Heart left ventricle (tissue), 16 donors: ENCODE measurements at regions not wholly inside any gene's neighbourhood (a gene's known extent, or its start where the extent isn't known, plus 50 kb on each side); places are given as distances from the start of the nearest gene placed in this dataset.

ENCODE experiments used
- ATAC-seq, 4 donors: fragments of 200-7000 bp; cut with Tn5 transposase; one replicate each; pipeline ENCODE4 v1.9.1; 2020 to 2022; ENCODE audit warnings: moderate library complexity in 4 of 4, mild to moderate bottlenecking in 3 of 4, moderate number of reproducible peaks in 1 of 4
- DNase-seq, 5 donors: peaks; one replicate each; pipeline ENCODE4 v3.0.0-alpha.2; 2020
- H3K27ac ChIP-seq, 12 donors: fragments of 200-600 bp; sonication (generic) in 4 of 12; one replicate each; pipeline versions ENCODE4 v1.5.0 to v1.8.0; 2016 to 2022; ENCODE audit warnings: mild to moderate bottlenecking in 2 of 12
- H3K27me3 ChIP-seq, 9 donors: fragments of 200-600 bp; sonication (generic) in 2 of 9; one replicate each; pipeline versions ENCODE4 v1.5.1 to v1.8.0; 2016 to 2022; ENCODE audit warnings: mild to moderate bottlenecking in 3 of 9
- H3K36me3 ChIP-seq, 9 donors: fragments of 200-600 bp; sonication (generic) in 2 of 9; one replicate each; pipeline versions ENCODE4 v1.5.0 to v1.8.0; 2018 to 2022; ENCODE audit warnings: mild to moderate bottlenecking in 2 of 9
- H3K4me1 ChIP-seq, 12 donors: fragments of 200-600 bp; sonication (generic) in 4 of 12; one replicate each; pipeline versions ENCODE4 v1.5.0 to v1.8.0; 2016 to 2022; ENCODE audit warnings: mild to moderate bottlenecking in 3 of 12
- H3K4me3 ChIP-seq, 12 donors: fragments of 200-600 bp; sonication (generic) in 4 of 12; one replicate each; pipeline versions ENCODE4 v1.5.0 to v1.8.0; 2017 to 2022; ENCODE audit warnings: mild to moderate bottlenecking in 9 of 12, moderate library complexity in 4 of 12
- H3K9me3 ChIP-seq, 12 donors: fragments of 200-600 bp; sonication (generic) in 4 of 12; one replicate each; pipeline versions ENCODE4 v1.5.0 to v1.8.0; 2016 to 2022; ENCODE audit warnings: mild to moderate bottlenecking in 1 of 12
- POLR2A ChIP-seq, 2 donors: fragments of 450-650 bp; IDR thresholded peaks; one replicate each; pipeline ENCODE4 v1.6.1; 2017; ENCODE audit warnings: antibody characterized with exemption in 2 of 2, mild to moderate bottlenecking in 2 of 2, moderate library complexity in 2 of 2
- WGBS, 4 donors: extraction: QIAGEN DNeasy Blood & Tissue Kit in 2 of 4; methylation state at CpG; one replicate each; pipeline versions ENCODE4 v1.1.5 to v1.1.7; 2013 to 2018; 5-methylcytosine and 5-hydroxymethylcytosine counted together
- intact Hi-C, 10 donors: fragments of 100-400 bp; cut with DNase I; formaldehyde crosslinking; loops; one replicate each; pipeline versions ENCODE4 v1.11.1 to v1.14.2; 2022
- TF ChIP-seq, protein P1 (sequence below), 12 donors: fragments of 200-600 bp; sonication (generic) in 4 of 12; IDR thresholded peaks; one replicate each; pipeline versions ENCODE4 v1.5.0 to v1.8.0; 2018 to 2022; ENCODE audit warnings: antibody characterized with exemption in 12 of 12, mild to moderate bottlenecking in 5 of 12
- donor health status: ischemic (EF 13 %, LVEDD 7.1; RV severe dilation, severe dysfunction).
- donor health status: healthy with polysubstance abuse.
- donor health status: DM: no; HTN: yes; CAD: no.
- donor health status: DM: no; HTN: no; CAD: no.
- donor health status: ischemic (EF 25% LVEDD 6.9; RV normal size, moderate dysfunction).
- donor health status: ischemic (EF 25% LVEDD 5.7; RV mildly dilated, moderate dysfunction).
- donor health status: healthy.
- donor health status: DM: yes; HTN: yes; CAD: no.
- donor health status: ischemic (EF 35%, LVEDD 5.7; RV mildly dilated, moderate dysfunction).
- donor health status: nonischemic (EF 11% LVEDD 7.7; RV severe dilation, severe dysfunction).
- donor health status: DM: yes; HTN: yes; CAD: no.
- donor health status: PGD.
- donor health status: ischemic (EF 29% LVEDD 5.4; RV normal size, mild dysfunction).
- donor health status: nonischemic (EF 23%, LVEDD 6.1; RV moderate dilation, normal function).

DNA sequence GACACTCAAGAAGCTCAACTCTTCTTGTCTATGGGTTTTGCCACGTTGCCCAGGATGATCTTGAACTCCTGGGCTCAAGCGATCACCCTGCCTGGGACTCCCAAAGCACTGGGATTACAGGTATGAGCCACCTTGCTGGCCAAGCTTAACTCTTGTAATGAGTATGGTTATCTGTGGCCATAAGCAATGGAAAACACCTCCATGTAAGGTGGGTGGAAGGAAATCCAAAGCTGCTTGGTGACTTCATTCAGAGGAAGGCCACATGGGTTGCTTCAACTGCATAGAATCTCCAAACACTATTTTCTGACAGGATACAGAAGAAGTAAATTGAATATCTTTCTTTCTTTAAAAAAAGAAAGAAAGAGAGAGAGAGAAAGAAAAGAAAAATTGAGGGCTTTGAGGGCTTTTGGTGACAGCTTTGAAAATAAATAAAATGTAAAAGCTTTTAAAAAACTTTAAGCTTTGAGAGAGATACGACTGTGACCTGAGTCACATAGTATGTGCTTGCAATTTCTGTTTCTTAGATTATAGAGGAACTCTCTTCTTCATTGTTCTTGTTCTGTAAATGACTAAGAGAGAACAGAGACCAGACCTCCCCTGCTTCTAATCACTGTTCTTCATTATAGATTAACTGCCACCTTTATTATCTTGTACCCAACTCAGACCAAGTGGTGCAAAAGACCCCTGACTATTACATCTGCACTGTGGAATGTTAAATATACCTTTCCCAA lies 123.1 kb upstream of the NDUFV2 start:
- no peak for ATAC-seq
- WGBS, 4 donors: 80 to 90% (median 85%) methylated on average over 3 of the region's 3 CpGs

DNA sequence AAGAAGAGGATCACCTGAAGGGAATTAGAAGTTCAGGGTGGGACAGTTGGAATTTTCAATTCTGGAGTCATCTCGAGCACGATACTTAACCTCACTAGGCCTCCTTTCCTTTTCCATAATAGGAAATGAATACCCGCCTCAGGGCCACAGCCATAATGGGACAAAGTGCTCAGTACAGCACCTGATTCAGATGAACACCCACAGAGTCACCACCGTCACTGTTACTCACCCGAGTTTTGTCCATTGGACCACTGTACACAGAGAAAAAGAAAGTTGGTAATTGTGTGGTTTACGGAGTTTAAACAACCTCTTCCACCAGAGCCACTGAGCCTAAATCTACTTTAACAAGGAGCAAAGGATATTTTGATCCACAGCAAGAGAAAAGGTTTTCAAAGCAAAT lies 122.0 kb upstream of the NDUFV2 start:
- WGBS, 4 donors: 87 to 95% (median 93%) methylated on average over 6 of the region's 6 CpGs
- no peaks in the 10 kb centered on the region for H3K27me3 ChIP-seq
- no peak for DNase-seq
- peak overlapping the region in 1 of 12 donors; percentile 76 for H3K27ac ChIP-seq
- TF ChIP-seq POLR2A (IDR thresholded peaks at IDR 0.05): no peak
- TF ChIP-seq, protein P1, sequence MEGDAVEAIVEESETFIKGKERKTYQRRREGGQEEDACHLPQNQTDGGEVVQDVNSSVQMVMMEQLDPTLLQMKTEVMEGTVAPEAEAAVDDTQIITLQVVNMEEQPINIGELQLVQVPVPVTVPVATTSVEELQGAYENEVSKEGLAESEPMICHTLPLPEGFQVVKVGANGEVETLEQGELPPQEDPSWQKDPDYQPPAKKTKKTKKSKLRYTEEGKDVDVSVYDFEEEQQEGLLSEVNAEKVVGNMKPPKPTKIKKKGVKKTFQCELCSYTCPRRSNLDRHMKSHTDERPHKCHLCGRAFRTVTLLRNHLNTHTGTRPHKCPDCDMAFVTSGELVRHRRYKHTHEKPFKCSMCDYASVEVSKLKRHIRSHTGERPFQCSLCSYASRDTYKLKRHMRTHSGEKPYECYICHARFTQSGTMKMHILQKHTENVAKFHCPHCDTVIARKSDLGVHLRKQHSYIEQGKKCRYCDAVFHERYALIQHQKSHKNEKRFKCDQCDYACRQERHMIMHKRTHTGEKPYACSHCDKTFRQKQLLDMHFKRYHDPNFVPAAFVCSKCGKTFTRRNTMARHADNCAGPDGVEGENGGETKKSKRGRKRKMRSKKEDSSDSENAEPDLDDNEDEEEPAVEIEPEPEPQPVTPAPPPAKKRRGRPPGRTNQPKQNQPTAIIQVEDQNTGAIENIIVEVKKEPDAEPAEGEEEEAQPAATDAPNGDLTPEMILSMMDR (IDR thresholded peaks at IDR 0.05): no peak
- H3K36me3 ChIP-seq: no peaks in the 10 kb centered on the region
- H3K9me3 ChIP-seq: no peaks in the 10 kb centered on the region
- ATAC-seq: no peak
- intact Hi-C loops: loop anchor here in 3 of 10 donors (10.0 kb wide), 3 partner anchors 64 to 496 kb away; no protein-coding TSS in a partner anchor
- H3K4me1 ChIP-seq: no peaks in the 10 kb centered on the region
- no peak overlapping the region for H3K4me3 ChIP-seq

More for the DNA sequence above, 123.1 kb upstream of the NDUFV2 start:
- H3K4me3 ChIP-seq: no peak overlapping the region
- intact Hi-C loops: no loop called here
- no peaks in the 10 kb centered on the region for H3K27me3 ChIP-seq
- no peaks in the 10 kb centered on the region for H3K36me3 ChIP-seq
- peak overlapping the region in 1 of 12 donors; percentile 76 for H3K27ac ChIP-seq
- no peaks in the 10 kb centered on the region for H3K4me1 ChIP-seq
- TF ChIP-seq POLR2A (IDR thresholded peaks at IDR 0.05): no peak
- TF ChIP-seq, protein P1 (IDR thresholded peaks at IDR 0.05): no peak
- DNase-seq: no peak
- peaks cover 0 to under 1% (median 0%) of the 10 kb centered on the region in 12 donors for H3K9me3 ChIP-seq

DNA sequence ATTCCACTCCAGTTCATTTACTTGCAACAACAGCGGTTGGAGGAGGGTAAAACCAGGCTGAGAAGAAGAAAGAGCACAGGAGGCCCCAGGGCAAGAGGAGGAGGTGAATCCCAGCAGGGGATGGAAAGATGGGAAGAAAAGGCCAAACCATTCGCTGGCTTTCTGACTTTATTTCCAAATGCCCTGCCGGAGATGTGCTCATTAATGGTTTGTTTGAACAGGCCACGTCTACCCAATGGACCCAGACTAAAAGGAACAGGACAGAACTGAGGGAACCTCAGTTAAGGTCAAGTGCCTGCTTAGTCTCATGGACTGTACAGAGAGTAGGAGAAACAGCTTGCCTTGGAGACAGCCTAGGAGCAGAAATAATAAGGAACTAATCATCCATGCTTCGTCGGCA lies 121.6 kb upstream of the NDUFV2 start:
- intact Hi-C loops: loop anchor here in 3 of 10 donors (10.0 kb wide), 3 partner anchors 64 to 496 kb away; no protein-coding TSS in a partner anchor
- Histone ChIP-seq H3K4me1 (no peaks in the 10 kb centered on the region), H3K36me3 (no peaks in the 10 kb centered on the region), H3K4me3 (no peak overlapping the region), H3K9me3 (no peaks in the 10 kb centered on the region), H3K27ac (peak overlapping the region in 1 of 12 donors; percentile 76), H3K27me3 (no peaks in the 10 kb centered on the region)
- ATAC-seq (no peak), DNase-seq (no peak)
- WGBS, 4 donors: 80 to 91% (median 90%) methylated on average over 6 of the region's 6 CpGs
- TF ChIP-seq, protein P1 (IDR thresholded peaks at IDR 0.05): no peak
- no peak for TF ChIP-seq POLR2A (IDR thresholded peaks at IDR 0.05)

DNA sequence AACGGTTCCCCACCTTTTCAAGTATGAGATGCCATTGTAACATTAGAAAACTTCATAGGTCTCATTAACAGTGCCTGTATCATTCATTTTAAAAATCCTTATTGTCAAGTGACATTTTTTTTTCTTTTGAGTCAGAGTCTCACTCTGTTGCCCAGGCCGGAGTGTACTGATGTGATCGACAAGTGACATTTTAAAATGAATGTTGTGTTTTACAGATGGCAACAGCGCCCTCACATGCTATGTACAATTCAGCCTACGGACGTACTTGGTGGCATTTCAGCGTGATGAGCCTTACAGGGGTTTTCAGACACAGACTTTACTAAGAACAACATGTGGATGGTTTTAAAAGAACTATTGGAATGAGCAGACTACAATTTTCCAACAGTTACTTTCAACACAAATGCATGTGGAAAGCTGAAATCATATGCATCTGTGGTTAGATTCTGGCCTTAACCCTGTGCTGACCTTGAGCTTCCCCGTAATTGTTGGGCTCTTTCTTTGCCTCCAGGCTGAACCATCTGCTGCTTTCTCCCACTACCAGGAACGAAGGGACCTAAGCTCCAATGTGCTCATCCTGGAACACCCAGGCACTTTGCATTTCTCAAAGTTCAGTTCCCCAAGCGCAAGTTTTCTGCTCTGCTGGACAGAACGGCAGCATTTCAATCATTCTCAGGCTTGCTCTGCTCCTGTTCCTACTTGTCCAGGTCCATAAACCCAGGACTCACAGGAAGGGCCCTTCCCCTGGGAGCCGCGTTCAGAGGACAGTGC lies 119.9 kb upstream of the NDUFV2 start:
- peak; percentile 67 to 73 (median 70) for ATAC-seq
- H3K36me3 ChIP-seq: no peaks in the 10 kb centered on the region
- intact Hi-C loops: loop anchor here in 3 of 10 donors (10.0 kb wide), 3 partner anchors 62 to 498 kb away; no protein-coding TSS in a partner anchor

More for the DNA sequence above, 119.9 kb upstream of the NDUFV2 start:
- TF ChIP-seq POLR2A (IDR thresholded peaks at IDR 0.05): no peak
- TF ChIP-seq, protein P1 (IDR thresholded peaks at IDR 0.05): peak in 9 of 12 donors; percentile 18 to 49 (median 36)
- 44 to 54% (median 53%) methylated on average over 13 of the region's 13 CpGs for WGBS, 4 donors
- DNase-seq: no peak
- Histone ChIP-seq H3K4me1 (peaks cover 0 to 5% (median 0%) of the 10 kb centered on the region in 12 donors), H3K9me3 (no peaks in the 10 kb centered on the region), H3K27me3 (no peaks in the 10 kb centered on the region), H3K4me3 (no peak overlapping the region), H3K27ac (peak overlapping the region in 1 of 12 donors; percentile 76)
